Astrocyte (in vitro differentiated cells and primary cell): ENCODE measurements at regions not wholly inside any gene's neighbourhood (a gene's known extent, or its start where the extent isn't known, plus 50 kb on each side); places are given as distances from the start of the nearest gene placed in this dataset.

Source experiments
- CTCF ChIP-seq: IDR thresholded peaks from 2 replicates; pipeline ENCODE4 v1.5.1; 2011; ENCODE audit warnings: low read depth, mild to moderate bottlenecking, inconsistent platforms, low read length, moderate library complexity; ENCODE audit not compliant: insufficient read depth
- EZH2 ChIP-seq: IDR thresholded peaks from 2 replicates; pipeline ENCODE4 v1.6.1; 2012; ENCODE audit warnings: mild to moderate bottlenecking, low read length, inconsistent platforms; ENCODE audit not compliant: insufficient read depth

- no peak for TF ChIP-seq CTCF
- no peak for TF ChIP-seq EZH2
These were observed 127.0 kb downstream of the CEBPB start for GRCh38 chr20:50317609-50318008.
